ENCODE measurements at regions not wholly inside any gene's neighbourhood (a gene's known extent, or its start where the extent isn't known, plus 50 kb on each side); places are given as distances from the start of the nearest gene placed in this dataset.
A peak's percentile ranks its signal among the peaks of the same experiment; 100 is the strongest.

GRCh38 chr1:59055908-59056719 is 240.8 kb upstream of the FGGY start:
- H3K4me3 ChIP-seq (ENCODE audit: low read length) = no peak overlapping the region
- DNase-seq (ENCODE audit: low read depth) = no peak
- no peak for TF ChIP-seq CTCF (IDR thresholded peaks at IDR 0.05; ENCODE audit: insufficient read depth, low read depth, low read length, missing control alignments)

- H3K4me3 ChIP-seq (ENCODE audit: low read length) = no peak overlapping the region
- DNase-seq (ENCODE audit: low read depth) = peak; percentile 88
- peak; percentile 32 for TF ChIP-seq CTCF (IDR thresholded peaks at IDR 0.05; ENCODE audit: insufficient read depth, low read depth, low read length, missing control alignments)
Measured at GRCh38 chr1:59057211-59057694, 239.6 kb upstream of the FGGY start.

GRCh38 chr1:59057796-59058195 is 239.1 kb upstream of the FGGY start:
- peak; percentile 11 for DNase-seq (ENCODE audit: low read depth)
- no peak overlapping the region for H3K4me3 ChIP-seq (ENCODE audit: low read length)
- TF ChIP-seq CTCF (IDR thresholded peaks at IDR 0.05; ENCODE audit: insufficient read depth, low read depth, low read length, missing control alignments) = no peak

GRCh38 chr1:59058665-59059439 is 238.0 kb upstream of the FGGY start:
- no peak for TF ChIP-seq CTCF (IDR thresholded peaks at IDR 0.05; ENCODE audit: insufficient read depth, low read depth, low read length, missing control alignments)
- DNase-seq (ENCODE audit: low read depth) = no peak
- H3K4me3 ChIP-seq (ENCODE audit: low read length) = no peak overlapping the region

GRCh38 chr1:59061876-59062275 is 235.0 kb upstream of the FGGY start:
- no peak overlapping the region for H3K4me3 ChIP-seq (ENCODE audit: low read length)
- peak; percentile 50 for DNase-seq (ENCODE audit: low read depth)
- TF ChIP-seq CTCF (IDR thresholded peaks at IDR 0.05; ENCODE audit: insufficient read depth, low read depth, low read length, missing control alignments) = no peak

- TF ChIP-seq CTCF (IDR thresholded peaks at IDR 0.05; ENCODE audit: insufficient read depth, low read depth, low read length, missing control alignments) = no peak
- no peak overlapping the region for H3K4me3 ChIP-seq (ENCODE audit: low read length)
- DNase-seq (ENCODE audit: low read depth) = peak; percentile 75
Measured at GRCh38 chr1:59062743-59063142, 234.2 kb upstream of the FGGY start.
